ENCODE measurements at regions not wholly inside any gene's neighbourhood (a gene's known extent, or its start where the extent isn't known, plus 50 kb on each side); places are given as distances from the start of the nearest gene placed in this dataset.

- CTCF ChIA-PET: no interaction called here
- no peak overlapping the region for H3K27ac ChIP-seq (ENCODE audit: insufficient read depth, low read depth, low read length)
- no TSS peak for BruUV-seq (replicated peaks)
These were observed 195.4 kb upstream of the PREP start for GRCh38 chr6:105598264-105598663.

More at GRCh38 chr6:105598264-105598663, 195.4 kb upstream of the PREP start:
- TF ChIP-seq POLR2A (IDR thresholded peaks at IDR 0.05; ENCODE audit: low read depth, low read length) (no peak), POLR2AphosphoS5 (IDR thresholded peaks at IDR 0.05; ENCODE audit: insufficient read depth, low read depth, low read length) (no peak), GATA2 (IDR thresholded peaks at IDR 0.05; ENCODE audit: insufficient read depth, insufficient read length, low read depth, low read length) (no peak), EZH2 (IDR thresholded peaks at IDR 0.05; ENCODE audit: borderline replicate concordance, low read depth, low read length, severe bottlenecking) (no peak), FOS (IDR thresholded peaks at IDR 0.05; ENCODE audit: borderline replicate concordance, insufficient read depth, low read length) (no peak), CTCF (IDR thresholded peaks at IDR 0.05; ENCODE audit: extremely low read depth in 1 of 2, insufficient read depth in 1 of 2, low read depth in 1 of 2, low read length in 2 of 2) (no peak), JUN (IDR thresholded peaks at IDR 0.05; ENCODE audit: borderline replicate concordance, insufficient read depth, insufficient read length, low read depth) (no peak), MYC (IDR thresholded peaks at IDR 0.05; ENCODE audit: low read depth, low read length) (no peak)
- TF ChIP-seq, protein P1, sequence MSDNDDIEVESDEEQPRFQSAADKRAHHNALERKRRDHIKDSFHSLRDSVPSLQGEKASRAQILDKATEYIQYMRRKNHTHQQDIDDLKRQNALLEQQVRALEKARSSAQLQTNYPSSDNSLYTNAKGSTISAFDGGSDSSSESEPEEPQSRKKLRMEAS (IDR thresholded peaks at IDR 0.05; ENCODE audit: insufficient read depth, insufficient read length): no peak
- H3K79me2 ChIP-seq (ENCODE audit: control insufficient read depth, insufficient read depth, low read length): no peaks in the 10 kb centered on the region
- H3K9me3 ChIP-seq (replicated peaks; ENCODE audit: control insufficient read depth, insufficient read depth, low read length): no peaks in the 10 kb centered on the region
- H2AFZ ChIP-seq (ENCODE audit: low read depth, low read length): no peak overlapping the region
- H3K9ac ChIP-seq (replicated peaks; ENCODE audit: extremely low read depth, insufficient read depth, low read length): no peak overlapping the region
- no peaks in the 10 kb centered on the region for H4K20me1 ChIP-seq (replicated peaks; ENCODE audit: control insufficient read depth, extremely low read depth, insufficient read depth, low read length)
- H3K9me1 ChIP-seq (replicated peaks; ENCODE audit: control insufficient read depth, extremely low read depth, insufficient read depth, low read length): no peaks in the 10 kb centered on the region
- FAIRE-seq: no peak
- no peak overlapping the region for H3K4me3 ChIP-seq (replicated peaks in 1 of 3; ENCODE audit: insufficient read depth in 1 of 3, low read depth in 1 of 3, low read length in 3 of 3)
- no peaks in the 10 kb centered on the region for H3K36me3 ChIP-seq (ENCODE audit: control insufficient read depth in 2 of 2, extremely low read depth in 1 of 2, insufficient read depth in 2 of 2, low read length in 2 of 2)
- DNase-seq (ENCODE audit: low read depth, low spot score): no peak
- no peaks in the 10 kb centered on the region for H3K4me1 ChIP-seq (ENCODE audit: control insufficient read depth, extremely low read depth, insufficient read depth, low read length)
- H3K27me3 ChIP-seq (ENCODE audit: control insufficient read depth in 2 of 2, insufficient read depth in 2 of 2, low read length in 2 of 2): peaks cover 0 to 4% of the 10 kb centered on the region in 2 experiments
- H3K4me2 ChIP-seq (ENCODE audit: insufficient read depth, low read length): no peak overlapping the region
- dilution Hi-C loops (cut with MboI; ENCODE audit: extremely low pct_ligation_motif_present, low sequenced_read_pairs) (no loop called here), intact Hi-C loops (cut with micrococcal nuclease) (no loop called here)
- POLR2A ChIA-PET: no interaction called here
